ENCODE measurements at regions not wholly inside any gene's neighbourhood (a gene's known extent, or its start where the extent isn't known, plus 50 kb on each side); places are given as distances from the start of the nearest gene placed in this dataset.
"Not testable (repeated sequence)": the region's sequence is repeated elsewhere in the genome, so short reads cannot be mapped to it uniquely, and the experiment has no call there.

DNA sequence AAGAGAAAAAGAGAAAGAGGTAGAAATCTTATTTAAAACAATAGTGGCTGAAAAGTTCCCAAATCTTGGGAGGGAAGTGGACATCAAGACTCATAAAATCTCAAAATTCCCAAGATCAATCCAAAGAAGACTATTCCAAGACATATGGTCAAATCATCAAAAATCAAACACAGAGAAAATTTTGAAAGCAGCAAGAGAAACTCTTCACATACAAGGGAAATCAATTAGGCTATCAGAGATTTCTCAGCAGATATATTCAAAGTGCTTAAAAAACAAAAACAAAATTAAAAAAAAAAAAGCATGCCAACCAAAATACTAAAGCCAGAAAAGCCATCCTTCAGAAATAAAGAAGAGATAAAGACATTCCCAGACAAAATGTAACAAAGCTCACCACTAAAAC, 52.6 kb upstream of the RALGPS2 start:
- H3K4me1 ChIP-seq (ENCODE audit: control insufficient read depth in 2 of 3, insufficient read depth in 2 of 3, low read depth in 1 of 3, low read length in 3 of 3) = no peaks in the 10 kb centered on the region
- H3K36me3 ChIP-seq (ENCODE audit: control insufficient read depth in 2 of 3, insufficient read depth in 3 of 3, low read length in 3 of 3) = no peaks in the 10 kb centered on the region
- intact Hi-C loops (cut with DNase I) = no loop called here
- H3K27me3 ChIP-seq (ENCODE audit: control insufficient read depth, insufficient read depth, low read length) = no peaks in the 10 kb centered on the region
- FAIRE-seq (no peak), DNase-seq (no peak)
- TF ChIP-seq, protein P1, sequence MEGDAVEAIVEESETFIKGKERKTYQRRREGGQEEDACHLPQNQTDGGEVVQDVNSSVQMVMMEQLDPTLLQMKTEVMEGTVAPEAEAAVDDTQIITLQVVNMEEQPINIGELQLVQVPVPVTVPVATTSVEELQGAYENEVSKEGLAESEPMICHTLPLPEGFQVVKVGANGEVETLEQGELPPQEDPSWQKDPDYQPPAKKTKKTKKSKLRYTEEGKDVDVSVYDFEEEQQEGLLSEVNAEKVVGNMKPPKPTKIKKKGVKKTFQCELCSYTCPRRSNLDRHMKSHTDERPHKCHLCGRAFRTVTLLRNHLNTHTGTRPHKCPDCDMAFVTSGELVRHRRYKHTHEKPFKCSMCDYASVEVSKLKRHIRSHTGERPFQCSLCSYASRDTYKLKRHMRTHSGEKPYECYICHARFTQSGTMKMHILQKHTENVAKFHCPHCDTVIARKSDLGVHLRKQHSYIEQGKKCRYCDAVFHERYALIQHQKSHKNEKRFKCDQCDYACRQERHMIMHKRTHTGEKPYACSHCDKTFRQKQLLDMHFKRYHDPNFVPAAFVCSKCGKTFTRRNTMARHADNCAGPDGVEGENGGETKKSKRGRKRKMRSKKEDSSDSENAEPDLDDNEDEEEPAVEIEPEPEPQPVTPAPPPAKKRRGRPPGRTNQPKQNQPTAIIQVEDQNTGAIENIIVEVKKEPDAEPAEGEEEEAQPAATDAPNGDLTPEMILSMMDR (IDR thresholded peaks at IDR 0.05; ENCODE audit: borderline replicate concordance, extremely low read depth, insufficient read depth) = no peak
- H3K9ac ChIP-seq (ENCODE audit: low read length in 3 of 3) = no peak overlapping the region
- no peak overlapping the region for H3K27ac ChIP-seq (ENCODE audit: low read depth in 2 of 2, low read length in 2 of 2)
- H3K4me3 ChIP-seq (ENCODE audit: low read length in 3 of 3) = no peak overlapping the region
- H3K9me3 ChIP-seq (ENCODE audit: control insufficient read depth in 2 of 3, insufficient read depth in 1 of 3, low read length in 3 of 3) = peaks cover 0 to 5% (median 0%) of the 10 kb centered on the region in 3 donors

DNA sequence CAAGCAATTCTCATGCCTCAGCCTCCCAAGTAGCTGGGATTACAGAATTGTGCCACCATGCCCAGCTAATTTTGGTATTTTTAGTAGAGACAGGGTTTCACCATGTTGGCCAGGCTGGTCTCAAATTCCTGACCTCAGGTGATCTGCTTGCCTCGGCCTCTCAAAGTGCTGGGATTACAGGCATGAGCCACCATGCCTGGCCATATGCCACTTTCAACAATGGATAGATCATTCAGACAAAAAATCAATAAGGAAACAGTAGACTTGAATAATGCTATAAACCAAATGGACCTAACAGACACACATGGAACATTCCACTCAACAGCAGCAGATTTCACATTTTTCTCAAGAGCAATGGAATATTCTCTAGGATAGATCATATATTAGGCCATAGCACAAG, 50.5 kb upstream of the RALGPS2 start:
- H3K9me3 ChIP-seq (ENCODE audit: control insufficient read depth in 2 of 3, insufficient read depth in 1 of 3, low read length in 3 of 3); H3K36me3 ChIP-seq (ENCODE audit: control insufficient read depth in 2 of 3, insufficient read depth in 3 of 3, low read length in 3 of 3); FAIRE-seq; intact Hi-C loops (cut with DNase I); DNase-seq; H3K27me3 ChIP-seq (ENCODE audit: control insufficient read depth, insufficient read depth, low read length); H3K9ac ChIP-seq (ENCODE audit: low read length in 3 of 3); H3K27ac ChIP-seq (ENCODE audit: low read depth in 2 of 2, low read length in 2 of 2); H3K4me3 ChIP-seq (ENCODE audit: low read length in 3 of 3); H3K4me1 ChIP-seq (ENCODE audit: control insufficient read depth in 2 of 3, insufficient read depth in 2 of 3, low read depth in 1 of 3, low read length in 3 of 3): not testable (repeated sequence)

Measured in kidney (tissue), 13 donors.